Stimulated activated CD4-positive, alpha-beta T cell treated with anti-CD3 and anti-CD28 coated beads, Interleukin-1b, Interleukin-23, amount 100 ng/mL, for 48 hours (primary cell): ENCODE measurements at regions not wholly inside any gene's neighbourhood (a gene's known extent, or its start where the extent isn't known, plus 50 kb on each side); places are given as distances from the start of the nearest gene placed in this dataset.
"Not testable (repeated sequence)": the region's sequence is repeated elsewhere in the genome, so short reads cannot be mapped to it uniquely, and the experiment has no call there.

Experiments
- DNase-seq: peaks from one replicate; pipeline ENCODE4 v3.0.0-alpha.2; 2020

- DNase-seq = no peak
Observed at GRCh38 chr9:108762348-108763055, 93.3 kb downstream of the ACTL7B start.

GRCh38 chr9:108761655-108762347, 94.0 kb downstream of the ACTL7B start:
- DNase-seq = peak; percentile 10

- no peak for DNase-seq
Observed at GRCh38 chr9:108760841-108761240, 94.9 kb downstream of the ACTL7B start.

- DNase-seq = no peak
Observed at GRCh38 chr9:108759835-108760234, 96.0 kb downstream of the ACTL7B start.

- DNase-seq = no peak
Observed at GRCh38 chr9:108759399-108759798, 96.4 kb downstream of the ACTL7B start.

GRCh38 chr9:108756746-108757490, 98.9 kb downstream of the ACTL7B start:
- no peak for DNase-seq

GRCh38 chr9:108755979-108756378, 99.8 kb downstream of the ACTL7B start:
- no peak for DNase-seq

- DNase-seq = no peak
Observed at GRCh38 chr9:108751369-108751768, 104.4 kb downstream of the ACTL7B start.

- DNase-seq = no peak
Observed at GRCh38 chr9:108750661-108751215, 105.0 kb downstream of the ACTL7B start.

- DNase-seq = no peak
Observed at GRCh38 chr9:108748776-108749175, 107.0 kb downstream of the ACTL7B start.

GRCh38 chr9:108746864-108747263, 108.9 kb downstream of the ACTL7B start:
- DNase-seq = no peak

GRCh38 chr9:108746001-108746400, 109.8 kb downstream of the ACTL7B start:
- DNase-seq = no peak

- no peak for DNase-seq
Observed at GRCh38 chr9:108744641-108745040, 111.1 kb downstream of the ACTL7B start.

- no peak for DNase-seq
Observed at GRCh38 chr9:108743901-108744371, 111.8 kb downstream of the ACTL7B start.

- no peak for DNase-seq
Observed at GRCh38 chr9:108743416-108743815, 112.4 kb downstream of the ACTL7B start.

- no peak for DNase-seq
Observed at GRCh38 chr9:108742191-108742590, 113.6 kb downstream of the ACTL7B start.

- DNase-seq = not testable (repeated sequence)
Observed at GRCh38 chr9:108731292-108731691, 124.5 kb downstream of the ACTL7B start.

GRCh38 chr9:108727580-108728111, 128.1 kb downstream of the ACTL7B start:
- DNase-seq = no peak

- no peak for DNase-seq
Observed at GRCh38 chr9:108724652-108725051, 131.1 kb downstream of the ACTL7B start.

- no peak for DNase-seq
Observed at GRCh38 chr9:108724122-108724521, 131.7 kb downstream of the ACTL7B start.

- DNase-seq = no peak
Observed at GRCh38 chr9:108722396-108722795, 133.4 kb downstream of the ACTL7B start.

GRCh38 chr9:108720191-108720642, 135.6 kb downstream of the ACTL7B start:
- no peak for DNase-seq

GRCh38 chr9:108710424-108710823, 145.4 kb downstream of the ACTL7B start:
- DNase-seq = no peak
